Motor neuron (in vitro differentiated cells): ENCODE measurements at regions not wholly inside any gene's neighbourhood (a gene's known extent, or its start where the extent isn't known, plus 50 kb on each side); places are given as distances from the start of the nearest gene placed in this dataset.

Experiments used
- ATAC-seq, 8 experiments: fragments of 200-7000 bp; cut with Tn5 transposase; replicated peaks in 6 of 8; 2 replicates each; pipeline ENCODE4 v1.8.0; 2021; ENCODE audit warnings: mild to moderate bottlenecking in 8 of 8, moderate library complexity in 8 of 8
- H3K27ac ChIP-seq, 2 donors: fragments of 250-450 bp; sonication (Bioruptor Pico); 2 replicates each; pipeline ENCODE4 v1.9.0; 2021; ENCODE audit warnings: antibody characterized with exemption in 2 of 2, mild to moderate bottlenecking in 2 of 2, moderate library complexity in 1 of 2
- H3K4me1 ChIP-seq, 2 donors: fragments of 250-450 bp; sonication (Bioruptor Pico); replicated peaks in 1 of 2; 2 replicates each; pipeline ENCODE4 v1.6.1; 2021; ENCODE audit warnings: antibody characterized with exemption in 2 of 2, mild to moderate bottlenecking in 2 of 2, moderate library complexity in 1 of 2
- H3K4me3 ChIP-seq, 5 donors: fragments of 250-450 bp; sonication (Bioruptor Pico); 2 replicates each; pipeline ENCODE4 v1.9.0; 2021; ENCODE audit warnings: antibody characterized with exemption in 5 of 5, mild to moderate bottlenecking in 5 of 5, moderate library complexity in 4 of 5
- WGBS, 10 experiments: fragments of 450-650 bp; shearing (Covaris generic); methylation state at CpG; one replicate each; pipeline ENCODE4 v1.0.0; 2022; 5-methylcytosine and 5-hydroxymethylcytosine counted together
- in situ Hi-C, 9 experiments: fragments of 400-800 bp; cut with MboI; loops; one replicate each; pipeline ENCODE4 v1.15.0; 2021; ENCODE audit warnings: low sequenced_read_pairs in 9 of 9, low pct_unique_long_range_greater_than_20kb in 2 of 9; ENCODE audit not compliant: unreplicated experiment in 9 of 9

GRCh38 chr2:242027676-242028450 lies 158.3 kb downstream of the RTP5 start:
- no peak overlapping the region for H3K4me3 ChIP-seq
- no peaks in the 10 kb centered on the region for H3K4me1 ChIP-seq
- in situ Hi-C loops, result no loop called here
- 20 to 100% (median 81%) methylated on average over 1 to 17 of the region's 24 CpGs; no CpG with 5 or more reads in 1 of the 10 experiments for whole genome bisulfite sequencing, 10 experiments
- no peak for ATAC-seq
- no peak overlapping the region for H3K27ac ChIP-seq

- 72 to 97% (median 84%) methylated on average over 5 to 11 of the region's 21 CpGs; no CpG with 5 or more reads in 1 of the 10 experiments for WGBS, 10 experiments
- in situ Hi-C loops, result no loop called here
Measured at GRCh38 chr2:242029422-242030225, 160.1 kb downstream of the RTP5 start.

GRCh38 chr2:242030226-242030575 lies 160.7 kb downstream of the RTP5 start:
- H3K4me3 ChIP-seq, result no peak overlapping the region
- in situ Hi-C loops, result no loop called here
- H3K4me1 ChIP-seq, result peaks cover 0 to 2% of the 10 kb centered on the region in 2 donors
- H3K27ac ChIP-seq, result no peak overlapping the region
- no peak for ATAC-seq
- 79 to 85% (median 80%) methylated on average over 3 to 8 of the region's 9 CpGs; no CpG with 5 or more reads in 6 of the 10 experiments for WGBS, 10 experiments

More at GRCh38 chr2:242029422-242030225, 160.1 kb downstream of the RTP5 start:
- ATAC-seq, result no peak
- Histone ChIP-seq H3K27ac (no peak overlapping the region), H3K4me1 (peaks cover 0 to 2% of the 10 kb centered on the region in 2 donors), H3K4me3 (no peak overlapping the region)

GRCh38 chr2:242030858-242031257 lies 161.3 kb downstream of the RTP5 start:
- H3K4me1 ChIP-seq, result peaks cover 0 to 2% of the 10 kb centered on the region in 2 donors
- H3K4me3 ChIP-seq, result no peak overlapping the region
- 20 to 88% (median 70%) methylated on average over 2 to 5 of the region's 12 CpGs; no CpG with 5 or more reads in 5 of the 10 experiments for WGBS, 10 experiments
- in situ Hi-C loops, result no loop called here
- no peak for ATAC-seq
- H3K27ac ChIP-seq, result no peak overlapping the region

GRCh38 chr2:242031481-242032019 lies 162.0 kb downstream of the RTP5 start:
- Histone ChIP-seq H3K4me3 (no peak overlapping the region), H3K4me1 (peaks cover 0 to 2% of the 10 kb centered on the region in 2 donors), H3K27ac (no peak overlapping the region)
- 1 to 83% (median 69%) methylated on average over 3 to 15 of the region's 20 CpGs; no CpG with 5 or more reads in 1 of the 10 experiments for WGBS, 10 experiments
- ATAC-seq, result peak in 3 of 8 experiments; percentile 52 to 99 (median 91)
- in situ Hi-C loops, result no loop called here

GRCh38 chr2:242032780-242033656 lies 163.5 kb downstream of the RTP5 start:
- H3K27ac ChIP-seq, result no peak overlapping the region
- ATAC-seq, result no peak
- WGBS, 10 experiments, result 30 to 87% (median 66%) methylated on average over 1 to 10 of the region's 20 CpGs; no CpG with 5 or more reads in 3 of the 10 experiments
- in situ Hi-C loops, result no loop called here
- H3K4me1 ChIP-seq, result peaks cover 0 to 2% of the 10 kb centered on the region in 2 donors
- no peak overlapping the region for H3K4me3 ChIP-seq

- H3K4me1 ChIP-seq, result peaks cover 0 to 2% of the 10 kb centered on the region in 2 donors
Measured at GRCh38 chr2:242034138-242034537, 164.6 kb downstream of the RTP5 start.

GRCh38 chr2:242034996-242035814 lies 165.7 kb downstream of the RTP5 start:
- Histone ChIP-seq H3K27ac (no peak overlapping the region), H3K4me3 (no peak overlapping the region), H3K4me1 (peaks cover 0 to 2% of the 10 kb centered on the region in 2 donors)
- in situ Hi-C loops, result no loop called here
- WGBS, 10 experiments, result 79 to 100% (median 82%) methylated on average over 1 to 23 of the region's 37 CpGs; no CpG with 5 or more reads in 3 of the 10 experiments
- ATAC-seq, result no peak

More at GRCh38 chr2:242034138-242034537, 164.6 kb downstream of the RTP5 start:
- in situ Hi-C loops, result no loop called here
- 62 to 100% (median 69%) methylated on average over 1 to 6 of the region's 6 CpGs; no CpG with 5 or more reads in 1 of the 10 experiments for WGBS, 10 experiments
- Histone ChIP-seq H3K27ac (no peak overlapping the region), H3K4me3 (no peak overlapping the region)
- no peak for ATAC-seq

GRCh38 chr2:242035858-242036652 lies 166.5 kb downstream of the RTP5 start:
- no peak for ATAC-seq
- peaks cover 0 to 2% of the 10 kb centered on the region in 2 donors for H3K4me1 ChIP-seq
- no peak overlapping the region for H3K4me3 ChIP-seq
- no peak overlapping the region for H3K27ac ChIP-seq
- in situ Hi-C loops, result no loop called here
- WGBS, 10 experiments, result 50 to 100% (median 81%) methylated on average over 1 to 10 of the region's 17 CpGs; no CpG with 5 or more reads in 3 of the 10 experiments

- Histone ChIP-seq H3K4me1 (peaks cover 0 to 2% of the 10 kb centered on the region in 2 donors), H3K27ac (no peak overlapping the region), H3K4me3 (no peak overlapping the region)
- no peak for ATAC-seq
- 42 to 83% (median 71%) methylated on average over 1 to 6 of the region's 7 CpGs; no CpG with 5 or more reads in 6 of the 10 experiments for WGBS, 10 experiments
- in situ Hi-C loops, result no loop called here
Measured at GRCh38 chr2:242036653-242036950, 167.1 kb downstream of the RTP5 start.

- ATAC-seq, result no peak
- in situ Hi-C loops, result no loop called here
- H3K4me3 ChIP-seq, result no peak overlapping the region
- peaks cover 0 to 2% of the 10 kb centered on the region in 2 donors for H3K4me1 ChIP-seq
- 46 to 99% (median 83%) methylated on average over 2 to 13 of the region's 20 CpGs; no CpG with 5 or more reads in 2 of the 10 experiments for WGBS, 10 experiments
- no peak overlapping the region for H3K27ac ChIP-seq
Measured at GRCh38 chr2:242038166-242038927, 168.8 kb downstream of the RTP5 start.
